ENCODE measurements at regions not wholly inside any gene's neighbourhood (a gene's known extent, or its start where the extent isn't known, plus 50 kb on each side); places are given as distances from the start of the nearest gene placed in this dataset.
"Not testable (repeated sequence)": the region's sequence is repeated elsewhere in the genome, so short reads cannot be mapped to it uniquely, and the experiment has no call there.

DNA sequence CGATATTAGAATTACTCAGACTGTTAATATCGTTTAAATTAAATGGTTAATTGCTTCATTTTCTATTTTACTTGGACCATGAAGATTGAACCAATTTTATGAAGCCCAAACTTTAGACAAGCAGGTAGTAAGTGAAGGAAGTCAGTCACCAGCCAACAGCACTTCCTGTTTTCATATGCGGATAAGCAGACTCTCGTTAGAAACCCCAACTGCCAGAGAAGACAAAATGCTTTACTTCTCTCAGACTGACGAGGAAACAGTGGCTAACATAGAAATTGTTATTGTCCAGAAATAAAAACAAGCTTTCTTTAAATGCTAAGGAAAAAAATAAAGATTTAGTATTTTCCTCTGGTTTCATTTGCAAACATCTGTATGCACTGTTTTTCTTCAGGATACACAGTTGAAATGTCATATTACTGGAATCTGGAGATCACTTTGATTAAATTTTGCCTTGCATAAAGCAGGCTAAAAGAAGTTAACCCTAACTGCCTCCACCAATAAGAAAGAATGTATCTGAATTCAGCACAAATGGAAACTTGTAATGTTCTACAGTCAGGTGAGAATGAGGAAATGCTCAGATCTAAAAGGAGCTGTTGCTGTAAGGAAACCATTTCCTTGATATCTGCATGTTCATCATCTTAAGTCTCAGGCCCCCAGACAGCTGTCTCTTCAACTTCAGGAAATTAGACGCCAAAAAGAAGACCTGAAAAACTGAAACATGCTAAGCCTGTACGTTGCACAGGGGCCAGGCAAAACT lies 129.8 kb upstream of the SAMSN1 start:
- FAIRE-seq (no peak), DNase-seq (no peak)
- Histone ChIP-seq H3K36me3 (ENCODE audit: control insufficient read depth in 2 of 3, insufficient read depth in 3 of 3, low read length in 3 of 3) (no peaks in the 10 kb centered on the region), H3K4me3 (ENCODE audit: low read length in 3 of 3) (no peak overlapping the region), H3K27ac (ENCODE audit: low read depth in 2 of 2, low read length in 2 of 2) (no peak overlapping the region), H3K27me3 (ENCODE audit: control insufficient read depth, insufficient read depth, low read length) (no peaks in the 10 kb centered on the region), H3K4me1 (ENCODE audit: control insufficient read depth in 2 of 3, insufficient read depth in 2 of 3, low read depth in 1 of 3, low read length in 3 of 3) (no peaks in the 10 kb centered on the region), H3K9ac (ENCODE audit: low read length in 3 of 3) (no peak overlapping the region), H3K9me3 (ENCODE audit: control insufficient read depth in 2 of 3, insufficient read depth in 1 of 3, low read length in 3 of 3) (no peaks in the 10 kb centered on the region)
- intact Hi-C loops (cut with DNase I): no loop called here
- TF ChIP-seq, protein P1, sequence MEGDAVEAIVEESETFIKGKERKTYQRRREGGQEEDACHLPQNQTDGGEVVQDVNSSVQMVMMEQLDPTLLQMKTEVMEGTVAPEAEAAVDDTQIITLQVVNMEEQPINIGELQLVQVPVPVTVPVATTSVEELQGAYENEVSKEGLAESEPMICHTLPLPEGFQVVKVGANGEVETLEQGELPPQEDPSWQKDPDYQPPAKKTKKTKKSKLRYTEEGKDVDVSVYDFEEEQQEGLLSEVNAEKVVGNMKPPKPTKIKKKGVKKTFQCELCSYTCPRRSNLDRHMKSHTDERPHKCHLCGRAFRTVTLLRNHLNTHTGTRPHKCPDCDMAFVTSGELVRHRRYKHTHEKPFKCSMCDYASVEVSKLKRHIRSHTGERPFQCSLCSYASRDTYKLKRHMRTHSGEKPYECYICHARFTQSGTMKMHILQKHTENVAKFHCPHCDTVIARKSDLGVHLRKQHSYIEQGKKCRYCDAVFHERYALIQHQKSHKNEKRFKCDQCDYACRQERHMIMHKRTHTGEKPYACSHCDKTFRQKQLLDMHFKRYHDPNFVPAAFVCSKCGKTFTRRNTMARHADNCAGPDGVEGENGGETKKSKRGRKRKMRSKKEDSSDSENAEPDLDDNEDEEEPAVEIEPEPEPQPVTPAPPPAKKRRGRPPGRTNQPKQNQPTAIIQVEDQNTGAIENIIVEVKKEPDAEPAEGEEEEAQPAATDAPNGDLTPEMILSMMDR (IDR thresholded peaks at IDR 0.05; ENCODE audit: borderline replicate concordance, extremely low read depth, insufficient read depth): no peak

DNA sequence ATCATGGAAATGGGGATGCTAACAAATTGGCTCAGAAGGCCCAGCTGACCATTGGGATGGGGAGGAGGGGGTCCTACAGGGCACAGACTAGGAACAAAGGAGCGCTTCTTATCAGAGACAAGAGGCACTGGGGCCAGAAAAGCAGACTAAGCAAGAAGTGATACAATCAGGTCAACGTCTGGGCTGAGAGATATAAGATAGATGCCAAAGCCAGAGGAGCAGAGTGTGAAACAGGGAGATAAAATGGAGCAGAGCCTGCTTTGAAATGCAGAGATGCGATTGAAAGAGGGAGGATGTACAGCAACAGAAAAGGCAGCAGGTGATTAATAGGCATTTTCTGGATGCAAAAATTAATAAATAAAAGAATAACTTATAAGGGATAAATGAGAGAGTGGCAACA lies 127.5 kb upstream of the SAMSN1 start:
- Histone ChIP-seq H3K27ac (ENCODE audit: low read depth in 2 of 2, low read length in 2 of 2) (no peak overlapping the region), H3K9ac (ENCODE audit: low read length in 3 of 3) (no peak overlapping the region), H3K9me3 (ENCODE audit: control insufficient read depth in 2 of 3, insufficient read depth in 1 of 3, low read length in 3 of 3) (no peaks in the 10 kb centered on the region), H3K4me3 (ENCODE audit: low read length in 3 of 3) (no peak overlapping the region), H3K27me3 (ENCODE audit: control insufficient read depth, insufficient read depth, low read length) (no peaks in the 10 kb centered on the region), H3K36me3 (ENCODE audit: control insufficient read depth in 2 of 3, insufficient read depth in 3 of 3, low read length in 3 of 3) (no peaks in the 10 kb centered on the region), H3K4me1 (ENCODE audit: control insufficient read depth in 2 of 3, insufficient read depth in 2 of 3, low read depth in 1 of 3, low read length in 3 of 3) (no peaks in the 10 kb centered on the region)
- DNase-seq: no peak
- FAIRE-seq: no peak
- TF ChIP-seq, protein P1 (IDR thresholded peaks at IDR 0.05; ENCODE audit: borderline replicate concordance, extremely low read depth, insufficient read depth): no peak
- intact Hi-C loops (cut with DNase I): no loop called here

DNA sequence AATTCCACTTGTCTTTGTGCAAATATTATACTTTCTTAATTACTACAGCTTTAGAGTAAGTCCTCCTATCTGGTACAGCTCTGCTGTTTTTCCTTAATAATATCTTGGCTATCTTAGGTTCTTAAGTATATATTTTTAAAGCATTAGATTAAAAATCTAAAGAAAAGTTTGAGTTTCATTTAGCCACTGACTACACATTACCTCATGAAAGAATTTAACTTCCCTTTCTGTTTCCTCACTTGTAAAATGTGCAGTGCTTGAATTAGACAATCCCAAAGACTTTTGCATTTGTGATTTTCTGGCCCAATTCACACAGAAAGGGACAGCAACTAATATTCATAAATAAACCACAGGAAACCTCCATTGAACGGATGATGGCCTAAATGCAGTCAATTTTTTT lies 126.4 kb upstream of the SAMSN1 start:
- no peak for FAIRE-seq
- intact Hi-C loops (cut with DNase I): no loop called here
- TF ChIP-seq, protein P1 (IDR thresholded peaks at IDR 0.05; ENCODE audit: borderline replicate concordance, extremely low read depth, insufficient read depth): no peak

DNA sequence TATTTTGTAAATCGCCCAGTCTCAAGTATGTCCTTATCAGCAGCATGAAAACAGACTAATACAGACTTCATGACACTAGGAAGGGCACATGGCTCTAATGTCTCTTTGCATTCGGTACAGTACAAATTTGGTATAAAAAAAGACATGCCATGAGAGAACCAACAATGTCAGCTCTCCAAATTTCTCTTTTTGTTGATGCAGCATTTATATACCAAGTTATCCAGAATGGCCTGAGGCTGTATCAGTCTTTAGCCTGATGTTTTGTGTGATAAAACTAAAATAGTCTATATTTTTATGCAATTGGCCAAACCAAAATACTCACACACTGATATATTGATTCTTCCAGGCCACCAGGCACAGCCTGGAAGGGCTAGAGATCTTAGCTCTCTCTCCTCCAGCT lies 124.3 kb upstream of the SAMSN1 start:
- FAIRE-seq: no peak
- Histone ChIP-seq H3K9me3 (ENCODE audit: control insufficient read depth in 2 of 3, insufficient read depth in 1 of 3, low read length in 3 of 3) (no peaks in the 10 kb centered on the region), H3K4me3 (ENCODE audit: low read length in 3 of 3) (no peak overlapping the region), H3K36me3 (ENCODE audit: control insufficient read depth in 2 of 3, insufficient read depth in 3 of 3, low read length in 3 of 3) (no peaks in the 10 kb centered on the region), H3K9ac (ENCODE audit: low read length in 3 of 3) (no peak overlapping the region), H3K27me3 (ENCODE audit: control insufficient read depth, insufficient read depth, low read length) (no peaks in the 10 kb centered on the region), H3K27ac (ENCODE audit: low read depth in 2 of 2, low read length in 2 of 2) (no peak overlapping the region), H3K4me1 (ENCODE audit: control insufficient read depth in 2 of 3, insufficient read depth in 2 of 3, low read depth in 1 of 3, low read length in 3 of 3) (no peaks in the 10 kb centered on the region)
- no peak for DNase-seq
- intact Hi-C loops (cut with DNase I): no loop called here
- TF ChIP-seq, protein P1 (IDR thresholded peaks at IDR 0.05; ENCODE audit: borderline replicate concordance, extremely low read depth, insufficient read depth): no peak

More for the DNA sequence above, 126.4 kb upstream of the SAMSN1 start:
- Histone ChIP-seq H3K9me3 (ENCODE audit: control insufficient read depth in 2 of 3, insufficient read depth in 1 of 3, low read length in 3 of 3) (no peaks in the 10 kb centered on the region), H3K27ac (ENCODE audit: low read depth in 2 of 2, low read length in 2 of 2) (no peak overlapping the region), H3K4me1 (ENCODE audit: control insufficient read depth in 2 of 3, insufficient read depth in 2 of 3, low read depth in 1 of 3, low read length in 3 of 3) (no peaks in the 10 kb centered on the region), H3K27me3 (ENCODE audit: control insufficient read depth, insufficient read depth, low read length) (no peaks in the 10 kb centered on the region), H3K9ac (ENCODE audit: low read length in 3 of 3) (no peak overlapping the region), H3K4me3 (ENCODE audit: low read length in 3 of 3) (no peak overlapping the region), H3K36me3 (ENCODE audit: control insufficient read depth in 2 of 3, insufficient read depth in 3 of 3, low read length in 3 of 3) (no peaks in the 10 kb centered on the region)
- DNase-seq: no peak

DNA sequence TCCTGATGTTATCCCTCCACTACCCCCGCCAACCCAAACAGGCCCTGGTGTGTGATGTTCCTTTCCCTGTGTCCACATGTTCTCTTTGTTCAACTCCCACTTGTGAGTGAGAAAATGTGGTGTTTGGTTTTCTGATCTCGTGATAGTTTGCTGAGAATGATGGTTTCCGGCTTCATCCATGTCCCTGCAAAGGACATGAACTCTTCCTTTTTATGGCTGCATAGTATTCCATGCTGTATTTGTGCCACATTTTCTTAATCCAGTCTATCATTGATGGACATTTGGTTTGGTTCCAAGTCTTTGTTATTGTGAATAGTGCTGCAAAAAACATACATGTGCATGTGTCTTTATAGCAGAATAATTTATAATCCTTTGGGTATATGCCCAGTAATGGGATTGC lies 123.0 kb upstream of the SAMSN1 start:
- FAIRE-seq; H3K9ac ChIP-seq (ENCODE audit: low read length in 3 of 3); H3K36me3 ChIP-seq (ENCODE audit: control insufficient read depth in 2 of 3, insufficient read depth in 3 of 3, low read length in 3 of 3); H3K9me3 ChIP-seq (ENCODE audit: control insufficient read depth in 2 of 3, insufficient read depth in 1 of 3, low read length in 3 of 3); H3K27ac ChIP-seq (ENCODE audit: low read depth in 2 of 2, low read length in 2 of 2); H3K4me1 ChIP-seq (ENCODE audit: control insufficient read depth in 2 of 3, insufficient read depth in 2 of 3, low read depth in 1 of 3, low read length in 3 of 3); H3K4me3 ChIP-seq (ENCODE audit: low read length in 3 of 3); intact Hi-C loops (cut with DNase I); H3K27me3 ChIP-seq (ENCODE audit: control insufficient read depth, insufficient read depth, low read length); DNase-seq: not testable (repeated sequence)

Data from kidney (tissue), 13 donors.